Suppressor macrophage (primary cell): ENCODE measurements at regions not wholly inside any gene's neighbourhood (a gene's known extent, or its start where the extent isn't known, plus 50 kb on each side); places are given as distances from the start of the nearest gene placed in this dataset.

ENCODE experiments used
- DNase-seq, 4 experiments: peaks; one replicate each; pipeline ENCODE4 v3.0.0-alpha.2; 2020 to 2022

- DNase-seq = no peak
Observed at GRCh38 chr10:64234489-64234888, 713.3 kb downstream of the REEP3 start.

GRCh38 chr10:64257704-64258103, 736.5 kb downstream of the REEP3 start:
- DNase-seq = no peak

- no peak for DNase-seq
Observed at GRCh38 chr10:64261092-64261491, 739.9 kb downstream of the REEP3 start.

- no peak for DNase-seq
Observed at GRCh38 chr10:64261676-64262075, 740.5 kb downstream of the REEP3 start.

GRCh38 chr10:64265961-64266360, 744.8 kb downstream of the REEP3 start:
- DNase-seq = no peak

GRCh38 chr10:64271508-64271907, 750.3 kb downstream of the REEP3 start:
- DNase-seq = no peak

GRCh38 chr10:64271983-64272382, 750.8 kb downstream of the REEP3 start:
- no peak for DNase-seq

- DNase-seq = no peak
Observed at GRCh38 chr10:64275001-64275400, 753.8 kb downstream of the REEP3 start.

- DNase-seq = no peak
Observed at GRCh38 chr10:64275774-64276173, 754.6 kb downstream of the REEP3 start.

- DNase-seq = no peak
Observed at GRCh38 chr10:64277536-64277935, 756.3 kb downstream of the REEP3 start.

- no peak for DNase-seq
Observed at GRCh38 chr10:64283621-64284020, 762.4 kb downstream of the REEP3 start.

- DNase-seq = no peak
Observed at GRCh38 chr10:64286533-64286932, 765.3 kb downstream of the REEP3 start.

GRCh38 chr10:64288404-64288803, 767.2 kb downstream of the REEP3 start:
- no peak for DNase-seq

GRCh38 chr10:64303566-64303965, 782.4 kb downstream of the REEP3 start:
- no peak for DNase-seq

- no peak for DNase-seq
Observed at GRCh38 chr10:64306729-64307327, 785.6 kb downstream of the REEP3 start.

- DNase-seq = no peak
Observed at GRCh38 chr10:64312876-64313275, 791.7 kb downstream of the REEP3 start.

GRCh38 chr10:64313967-64314366, 792.8 kb downstream of the REEP3 start:
- no peak for DNase-seq

GRCh38 chr10:64316416-64316815, 795.2 kb downstream of the REEP3 start:
- no peak for DNase-seq

- DNase-seq = no peak
Observed at GRCh38 chr10:64316833-64317232, 795.6 kb downstream of the REEP3 start.

- no peak for DNase-seq
Observed at GRCh38 chr10:64320448-64320847, 799.2 kb downstream of the REEP3 start.

GRCh38 chr10:64329510-64329909, 808.3 kb downstream of the REEP3 start:
- no peak for DNase-seq

GRCh38 chr10:64332551-64332950, 811.4 kb downstream of the REEP3 start:
- DNase-seq = no peak

GRCh38 chr10:64334084-64334483, 812.9 kb downstream of the REEP3 start:
- DNase-seq = no peak

GRCh38 chr10:64344211-64344610, 823.0 kb downstream of the REEP3 start:
- DNase-seq = no peak

- no peak for DNase-seq
Observed at GRCh38 chr10:64345856-64346255, 824.7 kb downstream of the REEP3 start.
